Thoracic aorta (tissue), 2 donors: ENCODE measurements at regions not wholly inside any gene's neighbourhood (a gene's known extent, or its start where the extent isn't known, plus 50 kb on each side); places are given as distances from the start of the nearest gene placed in this dataset.

ENCODE experiments used
- ATAC-seq: fragments of 150-250 bp; one replicate; pipeline ENCODE4 v1.8.0; 2017; ENCODE audit warnings: low read depth; ENCODE audit not compliant: insufficient number of reproducible peaks, low FRiP score
- DNase-seq: peaks from one replicate; pipeline ENCODE4 v3.0.0-alpha.2; 2020; ENCODE audit warnings: low spot score
- H3K27ac ChIP-seq, 2 donors: fragments of 200-600 bp; sonication (generic); 1 replicate in 1 of 2; 2 replicates in 1 of 2; pipeline ENCODE4 v1.5.1; 2016; ENCODE audit warnings: mild to moderate bottlenecking in 2 of 2, moderate library complexity in 2 of 2
- H3K27me3 ChIP-seq: fragments of 200-600 bp; sonication (generic); replicated peaks from 2 replicates; pipeline ENCODE4 v1.6.0; 2016; ENCODE audit warnings: mild to moderate bottlenecking; ENCODE audit not compliant: insufficient read depth
- H3K36me3 ChIP-seq: fragments of 200-600 bp; sonication (generic); one replicate; pipeline ENCODE4 v1.5.1; 2016
- H3K4me1 ChIP-seq, 2 donors: fragments of 200-600 bp; sonication (generic); 1 replicate in 1 of 2; 2 replicates in 1 of 2; pipeline versions ENCODE4 v1.5.1 to v1.6.0; 2016; ENCODE audit warnings: low read depth in 2 of 2, mild to moderate bottlenecking in 1 of 2; ENCODE audit not compliant: control insufficient read depth in 1 of 2
- H3K4me3 ChIP-seq: fragments of 200-600 bp; sonication (generic); 2 replicates; pipeline ENCODE4 v1.5.1; 2016; ENCODE audit warnings: mild to moderate bottlenecking
- H3K9me3 ChIP-seq: fragments of 200-600 bp; sonication (generic); 2 replicates; pipeline ENCODE4 v1.5.1; 2016
- CTCF ChIP-seq: fragments of 200-600 bp; sonication (generic); IDR thresholded peaks from one replicate; pipeline ENCODE4 v1.5.1; 2019; ENCODE audit warnings: antibody characterized with exemption

- ATAC-seq (no peak), DNase-seq (no peak)
- no peak for TF ChIP-seq CTCF
- no peaks in the 10 kb centered on the region for H3K4me1 ChIP-seq
- H3K27me3 ChIP-seq, result no peaks in the 10 kb centered on the region
- no peak overlapping the region for H3K27ac ChIP-seq
- no peaks in the 10 kb centered on the region for H3K36me3 ChIP-seq
- H3K4me3 ChIP-seq, result no peak overlapping the region
- H3K9me3 ChIP-seq, result no peaks in the 10 kb centered on the region
These were observed 86.6 kb downstream of the BOD1 start for GRCh38 chr5:173529861-173530260.

GRCh38 chr5:173527671-173528070, 88.8 kb downstream of the BOD1 start:
- DNase-seq (no peak), ATAC-seq (no peak)
- no peak overlapping the region for H3K27ac ChIP-seq
- H3K9me3 ChIP-seq, result no peaks in the 10 kb centered on the region
- H3K36me3 ChIP-seq, result no peaks in the 10 kb centered on the region
- no peak for TF ChIP-seq CTCF
- no peak overlapping the region for H3K4me3 ChIP-seq
- no peaks in the 10 kb centered on the region for H3K4me1 ChIP-seq
- no peaks in the 10 kb centered on the region for H3K27me3 ChIP-seq

GRCh38 chr5:173524136-173524535, 92.3 kb downstream of the BOD1 start:
- Histone ChIP-seq H3K27me3 (no peaks in the 10 kb centered on the region), H3K4me1 (no peaks in the 10 kb centered on the region), H3K4me3 (no peak overlapping the region), H3K9me3 (no peaks in the 10 kb centered on the region), H3K36me3 (no peaks in the 10 kb centered on the region), H3K27ac (no peak overlapping the region)
- no peak for ATAC-seq
- no peak for TF ChIP-seq CTCF
- no peak for DNase-seq

- DNase-seq (no peak), ATAC-seq (no peak)
- Histone ChIP-seq H3K4me1 (no peaks in the 10 kb centered on the region), H3K27me3 (no peaks in the 10 kb centered on the region), H3K4me3 (no peak overlapping the region), H3K9me3 (no peaks in the 10 kb centered on the region), H3K27ac (no peak overlapping the region), H3K36me3 (no peaks in the 10 kb centered on the region)
- TF ChIP-seq CTCF, result no peak
These were observed 93.1 kb downstream of the BOD1 start for GRCh38 chr5:173523388-173523787.

- ATAC-seq (no peak), DNase-seq (no peak)
- H3K4me1 ChIP-seq, result no peaks in the 10 kb centered on the region
- H3K9me3 ChIP-seq, result no peaks in the 10 kb centered on the region
- no peaks in the 10 kb centered on the region for H3K27me3 ChIP-seq
- no peak for TF ChIP-seq CTCF
- no peak overlapping the region for H3K27ac ChIP-seq
- H3K36me3 ChIP-seq, result no peaks in the 10 kb centered on the region
- no peak overlapping the region for H3K4me3 ChIP-seq
These were observed 93.9 kb downstream of the BOD1 start for GRCh38 chr5:173522518-173522917.
